ENCODE measurements at regions not wholly inside any gene's neighbourhood (a gene's known extent, or its start where the extent isn't known, plus 50 kb on each side); places are given as distances from the start of the nearest gene placed in this dataset.

DNA sequence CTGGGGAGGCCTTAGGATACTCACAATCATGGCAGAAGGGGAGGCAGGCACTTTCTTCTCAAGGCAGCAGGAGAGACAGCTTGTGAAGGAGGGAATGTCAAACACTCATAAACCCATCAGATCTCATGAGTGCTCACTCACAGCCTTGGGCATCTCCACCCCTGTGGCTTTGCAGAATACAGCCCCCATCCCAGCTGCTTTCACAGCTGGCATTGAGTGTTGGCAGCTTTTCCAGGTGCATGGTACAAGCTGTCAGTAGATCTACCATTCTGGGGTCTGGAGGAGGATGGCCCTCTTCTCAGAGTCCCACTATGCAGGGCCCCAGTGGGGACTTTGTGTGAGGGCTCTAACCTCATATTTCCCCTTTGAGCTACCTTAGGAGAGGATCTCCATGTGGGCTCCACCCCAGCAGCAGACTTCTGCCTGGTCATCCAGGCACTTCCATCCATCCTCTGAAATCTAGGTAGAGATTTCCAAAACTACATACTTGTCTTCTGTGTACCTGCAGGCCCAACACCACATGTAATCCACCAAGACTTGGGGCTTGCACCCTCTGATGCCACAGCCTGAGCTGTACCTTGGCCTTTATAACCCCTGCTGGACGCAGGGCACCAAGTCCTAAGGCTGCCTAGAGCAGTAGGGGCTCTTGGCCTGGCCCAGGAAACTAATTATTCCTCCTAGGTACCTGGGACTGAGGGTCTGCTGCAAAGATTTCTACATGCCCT is 404.2 kb upstream of the EPHA6 start (continued):
- TF ChIP-seq CTCF (conservative IDR thresholded peaks at IDR 0.05; ENCODE audit: low read depth in 2 of 2) (no peak), JUNB (IDR thresholded peaks at IDR 0.05; ENCODE audit: unreplicated experiment) (no peak), STAT1 (IDR thresholded peaks at IDR 0.05; ENCODE audit: unreplicated experiment) (no peak), NANOG (IDR thresholded peaks at IDR 0.05; ENCODE audit: borderline replicate concordance) (no peak)

GRCh38 chr3:96416549-96417255 is 397.7 kb upstream of the EPHA6 start:
- Histone ChIP-seq H3K79me2 (replicated peaks; ENCODE audit: insufficient read depth) (no peaks in the 10 kb centered on the region), H3F3A (replicated peaks; ENCODE audit: low read depth) (no peaks in the 10 kb centered on the region), H3K27me3 (ENCODE audit: insufficient read depth) (no peaks in the 10 kb centered on the region), H3K4me3 (no peak overlapping the region), H3K9me2 (ENCODE audit: insufficient read depth) (no peaks in the 10 kb centered on the region), H3K4me1 (ENCODE audit: insufficient read depth) (no peaks in the 10 kb centered on the region), H4K20me1 (replicated peaks; ENCODE audit: insufficient read depth) (no peaks in the 10 kb centered on the region), H3K36me3 (ENCODE audit: insufficient read depth) (no peaks in the 10 kb centered on the region), H2AFZ (no peak overlapping the region), H3K4me2 (no peak overlapping the region), H3K27ac (ENCODE audit: low read depth) (no peak overlapping the region)
- Mint-ChIP-seq H3K9me3 (peaks cover 3% of the 10 kb centered on the region; the same call in 1 of the 3 replicates), H3K4me3 (no peak overlapping the region), H3K27me3 (ENCODE audit: insufficient read depth, low read depth, poor library complexity) (no peaks in the 10 kb centered on the region), H3K27ac (no peak overlapping the region), H3K4me1 (no peaks in the 10 kb centered on the region), H3K36me3 (ENCODE audit: low read depth) (no peaks in the 10 kb centered on the region)
- ATAC-seq (peak; percentile 37; the same call in 1 of the 3 replicates), DNase-seq (ENCODE audit: low spot score) (peak; percentile 3)
- no peak for TF ChIP-seq ZNF331 (CRISPR knock-in tag; IDR thresholded peaks at IDR 0.05; ENCODE audit: low read depth)
- peak; percentile 23 to 29 for TF ChIP-seq CTCF (conservative IDR thresholded peaks at IDR 0.05; ENCODE audit: low read depth in 2 of 2)

DNA sequence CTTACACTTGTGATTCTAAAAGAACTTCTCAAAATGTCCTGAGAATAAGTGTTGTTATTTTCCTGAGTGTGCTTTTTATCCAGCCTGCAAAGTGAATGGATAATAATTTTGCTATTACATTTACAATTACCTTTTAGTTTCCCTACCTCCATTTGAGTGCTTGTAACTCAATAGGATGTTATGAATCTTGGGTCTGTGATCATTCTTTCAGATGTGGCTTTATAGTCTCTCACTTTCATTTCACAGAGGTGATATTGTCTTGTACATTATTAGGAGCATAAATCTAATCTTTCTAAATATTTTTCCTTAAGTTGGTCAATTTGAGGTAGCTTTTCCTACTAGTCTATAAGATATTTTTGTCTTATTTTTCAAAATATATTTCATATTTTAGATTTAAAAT is 386.3 kb upstream of the EPHA6 start:
- H3K27ac ChIP-seq (ENCODE audit: low read depth) = no peak overlapping the region
- no peaks in the 10 kb centered on the region for H3K4me1 ChIP-seq (ENCODE audit: insufficient read depth)
- no peak overlapping the region for H2AFZ ChIP-seq
- H3K4me2 ChIP-seq = no peak overlapping the region
- no peaks in the 10 kb centered on the region for H3K36me3 Mint-ChIP-seq (ENCODE audit: low read depth)
- no peak overlapping the region for H3K27ac Mint-ChIP-seq
- peaks cover 6% of the 10 kb centered on the region for H3K9me2 ChIP-seq (ENCODE audit: insufficient read depth)
- no peaks in the 10 kb centered on the region for H3K27me3 Mint-ChIP-seq (ENCODE audit: insufficient read depth, low read depth, poor library complexity)
- no peaks in the 10 kb centered on the region for H3F3A ChIP-seq (replicated peaks; ENCODE audit: low read depth)
- H3K36me3 ChIP-seq (ENCODE audit: insufficient read depth) = no peaks in the 10 kb centered on the region
- no peak for DNase-seq (ENCODE audit: low spot score)
- H4K20me1 ChIP-seq (replicated peaks; ENCODE audit: insufficient read depth) = no peaks in the 10 kb centered on the region
- no peaks in the 10 kb centered on the region for H3K4me1 Mint-ChIP-seq
- H3K9me3 Mint-ChIP-seq = no peaks in the 10 kb centered on the region
- no peaks in the 10 kb centered on the region for H3K27me3 ChIP-seq (ENCODE audit: insufficient read depth)
- H3K4me3 ChIP-seq = no peak overlapping the region
- no peaks in the 10 kb centered on the region for H3K79me2 ChIP-seq (replicated peaks; ENCODE audit: insufficient read depth)
- no peak overlapping the region for H3K4me3 Mint-ChIP-seq
- no peak for ATAC-seq
- TF ChIP-seq, protein P1, sequence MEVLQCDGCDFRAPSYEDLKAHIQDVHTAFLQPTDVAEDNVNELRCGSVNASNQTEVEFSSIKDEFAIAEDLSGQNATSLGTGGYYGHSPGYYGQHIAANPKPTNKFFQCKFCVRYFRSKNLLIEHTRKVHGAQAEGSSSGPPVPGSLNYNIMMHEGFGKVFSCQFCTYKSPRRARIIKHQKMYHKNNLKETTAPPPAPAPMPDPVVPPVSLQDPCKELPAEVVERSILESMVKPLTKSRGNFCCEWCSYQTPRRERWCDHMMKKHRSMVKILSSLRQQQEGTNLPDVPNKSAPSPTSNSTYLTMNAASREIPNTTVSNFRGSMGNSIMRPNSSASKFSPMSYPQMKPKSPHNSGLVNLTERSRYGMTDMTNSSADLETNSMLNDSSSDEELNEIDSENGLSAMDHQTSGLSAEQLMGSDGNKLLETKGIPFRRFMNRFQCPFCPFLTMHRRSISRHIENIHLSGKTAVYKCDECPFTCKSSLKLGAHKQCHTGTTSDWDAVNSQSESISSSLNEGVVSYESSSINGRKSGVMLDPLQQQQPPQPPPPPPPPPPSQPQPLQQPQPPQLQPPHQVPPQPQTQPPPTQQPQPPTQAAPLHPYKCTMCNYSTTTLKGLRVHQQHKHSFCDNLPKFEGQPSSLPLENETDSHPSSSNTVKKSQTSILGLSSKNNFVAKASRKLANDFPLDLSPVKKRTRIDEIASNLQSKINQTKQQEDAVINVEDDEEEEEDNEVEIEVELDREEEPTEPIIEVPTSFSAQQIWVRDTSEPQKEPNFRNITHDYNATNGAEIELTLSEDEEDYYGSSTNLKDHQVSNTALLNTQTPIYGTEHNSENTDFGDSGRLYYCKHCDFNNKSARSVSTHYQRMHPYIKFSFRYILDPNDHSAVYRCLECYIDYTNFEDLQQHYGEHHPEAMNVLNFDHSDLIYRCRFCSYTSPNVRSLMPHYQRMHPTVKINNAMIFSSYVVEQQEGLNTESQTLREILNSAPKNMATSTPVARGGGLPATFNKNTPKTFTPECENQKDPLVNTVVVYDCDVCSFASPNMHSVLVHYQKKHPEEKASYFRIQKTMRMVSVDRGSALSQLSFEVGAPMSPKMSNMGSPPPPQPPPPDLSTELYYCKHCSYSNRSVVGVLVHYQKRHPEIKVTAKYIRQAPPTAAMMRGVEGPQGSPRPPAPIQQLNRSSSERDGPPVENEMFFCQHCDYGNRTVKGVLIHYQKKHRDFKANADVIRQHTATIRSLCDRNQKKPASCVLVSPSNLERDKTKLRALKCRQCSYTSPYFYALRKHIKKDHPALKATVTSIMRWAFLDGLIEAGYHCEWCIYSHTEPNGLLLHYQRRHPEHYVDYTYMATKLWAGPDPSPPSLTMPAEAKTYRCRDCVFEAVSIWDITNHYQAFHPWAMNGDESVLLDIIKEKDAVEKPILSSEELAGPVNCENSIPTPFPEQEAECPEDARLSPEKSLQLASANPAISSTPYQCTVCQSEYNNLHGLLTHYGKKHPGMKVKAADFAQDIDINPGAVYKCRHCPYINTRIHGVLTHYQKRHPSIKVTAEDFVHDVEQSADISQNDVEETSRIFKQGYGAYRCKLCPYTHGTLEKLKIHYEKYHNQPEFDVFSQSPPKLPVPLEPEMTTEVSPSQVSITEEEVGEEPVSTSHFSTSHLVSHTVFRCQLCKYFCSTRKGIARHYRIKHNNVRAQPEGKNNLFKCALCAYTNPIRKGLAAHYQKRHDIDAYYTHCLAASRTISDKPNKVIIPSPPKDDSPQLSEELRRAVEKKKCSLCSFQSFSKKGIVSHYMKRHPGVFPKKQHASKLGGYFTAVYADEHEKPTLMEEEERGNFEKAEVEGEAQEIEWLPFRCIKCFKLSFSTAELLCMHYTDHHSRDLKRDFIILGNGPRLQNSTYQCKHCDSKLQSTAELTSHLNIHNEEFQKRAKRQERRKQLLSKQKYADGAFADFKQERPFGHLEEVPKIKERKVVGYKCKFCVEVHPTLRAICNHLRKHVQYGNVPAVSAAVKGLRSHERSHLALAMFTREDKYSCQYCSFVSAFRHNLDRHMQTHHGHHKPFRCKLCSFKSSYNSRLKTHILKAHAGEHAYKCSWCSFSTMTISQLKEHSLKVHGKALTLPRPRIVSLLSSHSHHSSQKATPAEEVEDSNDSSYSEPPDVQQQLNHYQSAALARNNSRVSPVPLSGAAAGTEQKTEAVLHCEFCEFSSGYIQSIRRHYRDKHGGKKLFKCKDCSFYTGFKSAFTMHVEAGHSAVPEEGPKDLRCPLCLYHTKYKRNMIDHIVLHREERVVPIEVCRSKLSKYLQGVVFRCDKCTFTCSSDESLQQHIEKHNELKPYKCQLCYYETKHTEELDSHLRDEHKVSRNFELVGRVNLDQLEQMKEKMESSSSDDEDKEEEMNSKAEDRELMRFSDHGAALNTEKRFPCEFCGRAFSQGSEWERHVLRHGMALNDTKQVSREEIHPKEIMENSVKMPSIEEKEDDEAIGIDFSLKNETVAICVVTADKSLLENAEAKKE (CRISPR knock-in tag; IDR thresholded peaks at IDR 0.05) = no peak
- TF ChIP-seq CREB1 (CRISPR knock-in tag; IDR thresholded peaks at IDR 0.05; ENCODE audit: low read depth) = no peak
- TF ChIP-seq JUNB (IDR thresholded peaks at IDR 0.05; ENCODE audit: unreplicated experiment) = no peak
- TF ChIP-seq EZH2phosphoT487 (IDR thresholded peaks at IDR 0.05; ENCODE audit: unreplicated experiment) = no peak
